NCI-H345 treated with DMSO at 0.1 percent for 48 hours (cell line): ENCODE measurements at regions not wholly inside any gene's neighbourhood (a gene's known extent, or its start where the extent isn't known, plus 50 kb on each side); places are given as distances from the start of the nearest gene placed in this dataset.
"Not testable (repeated sequence)": the region's sequence is repeated elsewhere in the genome, so short reads cannot be mapped to it uniquely, and the experiment has no call there.

Source experiments
- DNase-seq: peaks from one replicate; lab custom pipeline; 2025; ENCODE audit not compliant: unreplicated experiment; lab: John Stamatoyannopoulos, UW

GRCh38 chr6:72457738-72458137 is 164.1 kb upstream of the KCNQ5 start:
- DNase-seq: no peak

DNA sequence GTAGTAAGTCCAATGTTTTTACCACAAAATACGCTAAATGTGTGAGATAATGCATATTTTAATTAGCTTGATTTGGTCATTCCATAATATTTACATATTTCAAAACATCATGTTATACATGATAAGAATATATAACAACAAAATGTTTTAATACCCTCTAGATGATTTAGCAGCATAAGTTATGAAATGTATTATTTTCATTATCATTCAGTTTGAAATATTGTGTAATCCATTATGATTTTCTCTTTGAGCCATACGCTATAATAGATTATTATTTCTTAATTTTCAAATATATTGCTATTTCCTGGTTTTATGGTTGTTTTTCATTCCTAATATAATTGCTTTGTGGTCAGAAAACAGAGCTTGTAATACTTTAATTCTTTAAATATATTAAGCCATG is 163.3 kb upstream of the KCNQ5 start:
- DNase-seq: no peak

GRCh38 chr6:72461144-72461543 is 160.7 kb upstream of the KCNQ5 start:
- DNase-seq: no peak

- no peak for DNase-seq
Measured at GRCh38 chr6:72464246-72464645, 157.6 kb upstream of the KCNQ5 start.

- DNase-seq: no peak
Measured at GRCh38 chr6:72464791-72465691, 156.8 kb upstream of the KCNQ5 start.

GRCh38 chr6:72466471-72466870 is 155.4 kb upstream of the KCNQ5 start:
- no peak for DNase-seq

GRCh38 chr6:72466971-72467566 is 154.8 kb upstream of the KCNQ5 start:
- DNase-seq: peak; percentile 93

GRCh38 chr6:72469406-72469983 is 152.4 kb upstream of the KCNQ5 start:
- not testable (repeated sequence) for DNase-seq

DNA sequence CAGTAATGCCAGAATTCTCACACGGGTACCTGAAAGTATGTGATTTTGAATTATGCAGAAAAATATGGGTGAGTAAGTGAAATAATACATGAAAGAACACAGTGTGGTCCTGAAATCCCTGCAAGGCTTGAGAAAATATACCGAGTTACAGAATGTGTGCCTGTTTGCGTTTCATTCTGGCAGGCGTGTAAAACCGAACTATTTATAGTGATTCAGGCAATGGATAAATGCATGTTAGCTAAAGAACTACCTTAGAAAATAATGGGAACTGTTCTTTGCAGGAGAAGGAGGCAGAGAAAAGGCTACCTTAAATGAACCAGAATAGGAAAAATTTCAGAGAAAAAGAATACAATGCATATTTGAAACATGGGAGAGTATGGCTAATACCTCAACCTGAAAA is 145.8 kb upstream of the KCNQ5 start:
- no peak for DNase-seq

DNA sequence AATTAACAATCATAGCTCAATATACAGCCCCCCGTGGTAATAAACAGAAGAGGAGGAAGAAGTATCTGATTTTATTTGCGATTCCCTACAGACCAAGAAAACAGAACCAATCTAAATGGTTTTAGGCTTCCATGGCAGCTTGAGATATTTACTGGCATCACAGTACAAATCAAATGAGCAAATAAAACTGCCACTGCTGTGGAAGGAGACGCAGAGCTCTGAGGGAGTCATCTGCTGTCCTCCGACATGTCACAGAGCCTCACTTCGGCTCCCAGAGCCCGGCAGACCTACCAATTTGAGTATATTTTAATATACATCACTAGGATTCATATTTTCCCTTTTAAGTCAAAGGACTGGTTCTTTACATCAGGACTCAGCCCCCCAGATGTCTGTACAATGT is 145.2 kb upstream of the KCNQ5 start:
- no peak for DNase-seq

GRCh38 chr6:72495441-72495840 is 126.4 kb upstream of the KCNQ5 start:
- no peak for DNase-seq

DNA sequence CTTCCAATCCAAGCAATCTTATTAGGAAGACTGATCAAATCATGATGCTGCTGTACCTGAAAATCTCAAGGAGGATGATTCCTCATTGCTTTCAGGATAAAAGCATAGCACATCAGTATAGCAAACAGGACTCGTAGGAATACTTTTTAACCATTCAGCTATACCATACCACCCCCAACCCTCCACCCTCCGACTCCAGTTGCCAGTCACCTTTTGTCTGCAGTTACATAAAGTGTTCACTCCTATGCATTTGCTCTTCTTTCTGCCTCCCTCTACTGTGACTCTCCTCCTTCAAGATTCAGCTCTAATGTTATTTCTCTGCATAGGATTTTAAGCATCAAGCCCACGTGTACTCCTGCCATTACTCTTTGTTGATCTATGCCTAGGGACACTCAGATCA is 124.7 kb upstream of the KCNQ5 start:
- DNase-seq: no peak

DNA sequence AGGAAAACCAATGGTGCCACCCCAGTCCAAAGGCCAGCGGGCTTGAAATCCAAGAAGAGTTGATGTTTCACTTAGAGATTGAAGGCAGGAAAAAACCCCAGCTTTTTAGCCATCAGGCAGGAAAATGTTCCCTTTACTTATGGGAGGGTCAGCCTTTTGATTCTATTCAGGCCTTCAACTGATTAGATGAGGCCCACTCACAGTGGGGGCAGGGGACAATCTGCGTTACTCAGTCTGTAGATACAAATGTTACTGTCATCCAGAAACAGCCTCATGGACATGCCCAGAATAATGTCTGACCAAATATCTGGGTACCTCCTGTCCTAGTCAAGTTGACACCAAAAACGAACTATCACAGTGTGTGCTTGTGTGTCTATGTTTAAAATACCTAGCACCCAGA is 121.2 kb upstream of the KCNQ5 start:
- DNase-seq: no peak

- DNase-seq: no peak
Measured at GRCh38 chr6:72504406-72504805, 117.5 kb upstream of the KCNQ5 start.

DNA sequence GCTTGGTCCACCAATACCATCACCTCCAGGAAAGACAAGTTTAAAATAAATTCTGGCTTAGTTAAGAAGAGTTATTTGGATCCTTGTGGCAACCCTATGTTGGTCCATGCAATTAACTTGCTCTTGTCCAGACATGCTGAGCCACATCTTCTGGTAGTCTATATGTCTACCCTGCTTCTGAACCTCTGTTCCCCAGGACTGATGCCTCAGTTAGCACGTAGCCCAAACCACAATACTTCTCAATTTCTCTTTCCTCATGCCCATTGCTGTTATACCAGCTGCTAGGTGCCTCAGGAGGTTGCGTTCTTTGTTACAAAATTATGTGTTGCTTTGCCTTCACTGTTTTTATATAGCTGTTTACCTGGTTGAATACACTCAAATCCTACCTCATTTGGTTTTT is 116.4 kb upstream of the KCNQ5 start:
- DNase-seq: no peak

- no peak for DNase-seq
Measured at GRCh38 chr6:72519871-72520270, 102.0 kb upstream of the KCNQ5 start.

DNA sequence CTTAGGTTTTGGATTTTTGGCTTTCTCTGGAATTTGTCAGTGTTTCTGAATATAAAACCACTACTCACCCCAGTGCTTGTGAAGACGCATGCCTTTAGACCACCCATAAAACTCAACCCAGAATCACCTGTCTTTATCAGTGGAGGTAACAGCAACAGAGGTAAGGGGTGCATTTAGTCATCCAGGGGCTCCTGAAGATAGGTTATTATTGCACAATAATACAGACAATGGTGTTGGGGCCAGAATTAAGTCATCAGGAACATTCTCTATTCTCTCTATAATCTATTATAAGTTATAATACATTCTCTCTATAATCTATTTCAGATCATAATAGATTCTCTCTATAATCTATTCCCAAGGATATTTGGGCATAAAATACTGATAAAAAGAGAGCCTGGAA is 100.2 kb upstream of the KCNQ5 start:
- no peak for DNase-seq

DNA sequence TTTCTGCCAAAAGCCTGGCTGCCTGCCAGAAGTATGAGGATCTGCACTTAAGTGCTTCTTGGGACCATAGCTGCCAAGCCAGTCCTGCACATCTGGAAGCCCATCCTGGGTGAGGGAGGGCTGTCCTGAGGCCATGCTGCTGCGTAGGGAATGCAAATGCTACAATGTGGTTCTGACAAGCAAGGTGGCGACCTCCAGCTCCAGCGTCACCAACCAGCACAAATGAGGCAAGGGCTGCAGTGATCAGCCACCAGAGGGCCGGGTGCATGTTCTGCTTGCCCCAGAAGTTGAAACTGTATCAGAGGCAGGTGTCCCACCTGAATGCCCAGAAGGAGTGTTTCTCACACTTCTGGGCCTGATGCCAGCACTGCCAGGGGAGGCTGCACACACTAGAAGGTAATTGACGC is 99.1 kb upstream of the KCNQ5 start:
- DNase-seq: peak; percentile 87

- peak; percentile 93 for DNase-seq
Measured at GRCh38 chr6:72524011-72524645, 97.7 kb upstream of the KCNQ5 start.

DNA sequence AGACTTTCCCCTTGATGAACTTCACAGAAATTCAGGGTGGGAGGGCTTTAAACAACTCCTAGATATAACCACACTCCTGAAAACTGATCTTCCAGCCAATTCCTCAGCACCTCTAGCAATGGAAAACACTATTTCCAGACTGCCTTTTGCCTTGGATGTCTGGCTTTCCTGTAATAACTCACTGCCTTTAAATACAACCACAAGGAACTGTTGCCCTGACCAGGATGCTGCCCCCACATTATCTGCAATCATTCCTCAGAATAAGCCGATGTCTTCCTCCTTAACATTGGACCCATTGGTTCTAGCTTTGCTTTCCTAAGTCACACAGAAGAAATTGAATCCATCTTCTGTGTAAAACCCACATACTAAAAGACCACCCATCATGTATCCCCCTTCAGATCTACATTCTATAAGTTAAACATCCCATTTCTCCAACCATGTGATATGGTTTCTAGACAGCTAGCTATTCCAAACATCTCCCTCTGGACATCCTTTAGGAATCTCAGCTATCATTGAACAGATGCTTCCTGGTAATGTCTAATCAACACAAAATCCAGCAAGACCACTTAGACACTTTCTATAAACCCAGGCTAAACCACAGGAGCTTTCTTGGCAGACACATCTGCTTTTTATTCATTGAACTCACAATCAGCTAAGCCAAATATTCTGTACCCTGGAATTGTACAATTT is 95.9 kb upstream of the KCNQ5 start:
- DNase-seq: no peak

GRCh38 chr6:72530152-72530551 is 91.7 kb upstream of the KCNQ5 start:
- no peak for DNase-seq
